HepG2 (cell line): ENCODE measurements at regions not wholly inside any gene's neighbourhood (a gene's known extent, or its start where the extent isn't known, plus 50 kb on each side); places are given as distances from the start of the nearest gene placed in this dataset.

Experiments
- ATAC-seq: fragments of 200-7000 bp; cut with Tn5 transposase; 3 replicates; pipeline ENCODE4 v1.9.1; 2020; ENCODE audit warnings: mild to moderate bottlenecking, moderate library complexity
- BruUV-seq: library from RNA; stranded (reverse); fragments of 400-500 nt; replicated peaks from 2 replicates; lab custom pipeline; 2021; lab: Mats Ljungman, UMichigan
- CTCF ChIA-PET: fragments of 300-600 bp; formaldehyde crosslinking; extraction: SDS; loops from one replicate; lab custom pipeline; 2021; ENCODE audit warnings: low total read pairs, inconsistent platforms, low intra/inter-chr PET ratio; lab: Yijun Ruan, JAX
- POLR2A ChIA-PET: fragments of 350-600 bp; sonication (Branson Sonifier 250); formaldehyde crosslinking; loops from one replicate; lab custom pipeline; 2020; ENCODE audit warnings: antibody characterized with exemption, inconsistent platforms; lab: Yijun Ruan, JAX
- DNase-seq: peaks from one replicate; pipeline ENCODE4 v3.0.0-alpha.2; 2015; ENCODE audit warnings: low spot score
- FAIRE-seq: peaks from 3 replicates; lab custom pipeline; 2011; peaks lifted over from hg19 to GRCh38; lab: Jason Lieb, UNC
- H2AFZ ChIP-seq: one replicate; pipeline ENCODE4 v1.6.1; 2011; ENCODE audit warnings: low read length, inconsistent platforms
- H3K27ac ChIP-seq: fragments of 300-600 bp; 3 replicates; pipeline ENCODE4 v1.8.0; 2011; ENCODE audit warnings: mixed run types, mild to moderate bottlenecking, mixed read lengths, low read length, inconsistent platforms; ENCODE audit not compliant: insufficient read depth; ENCODE audit errors: extremely low read length
- H3K27me3 ChIP-seq, 2 experiments: fragments of 200-600 bp in 1 of 2; 2 replicates in 1 of 2; 3 replicates in 1 of 2; pipeline versions ENCODE4 v1.6.0 to v1.8.0; 2011; ENCODE audit warnings: low read length in 2 of 2, mild to moderate bottlenecking in 2 of 2, moderate library complexity in 2 of 2, inconsistent platforms in 1 of 2; ENCODE audit not compliant: insufficient read depth in 2 of 2, control insufficient read depth in 1 of 2
- H3K36me3 ChIP-seq, 2 experiments: fragments of 200-600 bp in 1 of 2; replicated peaks in 1 of 2; 2 replicates in 1 of 2; 3 replicates in 1 of 2; pipeline versions ENCODE4 v1.5.1 to v1.8.0; 2011; ENCODE audit warnings: low read length in 2 of 2, inconsistent platforms in 1 of 2; ENCODE audit not compliant: insufficient read depth in 2 of 2, control insufficient read depth in 1 of 2
- H3K4me1 ChIP-seq: 2 replicates; pipeline ENCODE4 v1.5.1; 2012; ENCODE audit warnings: low read length, inconsistent platforms; ENCODE audit not compliant: insufficient read depth
- H3K4me2 ChIP-seq: 2 replicates; pipeline ENCODE4 v1.6.0; 2011; ENCODE audit warnings: low read depth, low read length, inconsistent platforms
- H3K4me3 ChIP-seq, 3 experiments: fragments of 200-600 bp in 1 of 3; sonication (generic), shearing (Covaris generic) in 1 of 3; replicated peaks in 1 of 3; 2 replicates each; pipeline ENCODE4 v1.5.1; 2011 to 2016; ENCODE audit warnings: low read length in 3 of 3, inconsistent platforms in 2 of 3, low read depth in 2 of 3, mild to moderate bottlenecking in 2 of 3, control low read depth in 1 of 3, mixed read lengths in 1 of 3; ENCODE audit not compliant: insufficient read depth in 1 of 3
- H3K79me2 ChIP-seq: one replicate; pipeline ENCODE4 v1.6.1; 2011; ENCODE audit warnings: low read length, inconsistent platforms; ENCODE audit not compliant: insufficient read depth
- H3K9ac ChIP-seq: 2 replicates; pipeline ENCODE4 v1.6.0; 2011; ENCODE audit warnings: mild to moderate bottlenecking, low read depth, low read length, inconsistent platforms; ENCODE audit not compliant: insufficient read depth
- H3K9me3 ChIP-seq: 2 replicates; pipeline ENCODE4 v1.5.1; 2012; ENCODE audit warnings: mild to moderate bottlenecking, low read length
- H4K20me1 ChIP-seq: 2 replicates; pipeline ENCODE4 v1.6.0; 2011; ENCODE audit warnings: inconsistent platforms, mild to moderate bottlenecking, low read length, moderate library complexity; ENCODE audit not compliant: insufficient read depth
- AGO1 ChIP-seq: fragments of 200-400 bp; formaldehyde crosslinking; IDR thresholded peaks from 2 replicates; pipeline ENCODE4 v1.6.1; 2017; ENCODE audit warnings: mild to moderate bottlenecking, low read depth, low read length, moderate library complexity; ENCODE audit not compliant: poor library complexity, severe bottlenecking
- HOMEZ ChIP-seq: IDR thresholded peaks from 2 replicates; pipeline ENCODE4 v1.6.1; 2016; ENCODE audit warnings: low read depth
- IKZF4 ChIP-seq: sonication (generic); formaldehyde crosslinking; IDR thresholded peaks from 2 replicates; pipeline ENCODE4 v1.5.1; 2020; ENCODE audit warnings: borderline replicate concordance, mild to moderate bottlenecking, low read depth, missing genetic modification reagents; ENCODE audit errors: not compliant biosample characterization
- KIAA2018 ChIP-seq: sonication (generic); formaldehyde crosslinking; IDR thresholded peaks from 2 replicates; pipeline ENCODE4 v1.5.0; 2020; ENCODE audit warnings: mild to moderate bottlenecking, missing genetic modification reagents, borderline replicate concordance
- MAFF ChIP-seq: IDR thresholded peaks from 2 replicates; pipeline ENCODE4 v1.6.1; 2011; ENCODE audit warnings: low read depth, low read length, improper control_type of control experiment
- MAFK ChIP-seq, 2 experiments: IDR thresholded peaks in 1 of 2; conservative IDR thresholded peaks in 1 of 2; 2 replicates each; pipeline ENCODE4 v1.6.1; 2011; ENCODE audit warnings: improper control_type of control experiment in 2 of 2, low read length in 2 of 2
- NR1H2 ChIP-seq: sonication (generic); formaldehyde crosslinking; IDR thresholded peaks from 2 replicates; pipeline ENCODE4 v1.8.1; 2022; ENCODE audit warnings: low read depth, missing genetic modification reagents, borderline replicate concordance
- POLR2G ChIP-seq: fragments of 200-400 bp; formaldehyde crosslinking; IDR thresholded peaks from 2 replicates; pipeline ENCODE4 v1.6.1; 2018; ENCODE audit warnings: mild to moderate bottlenecking, low read depth, low read length, moderate library complexity
- ZNF350 ChIP-seq: sonication (generic); formaldehyde crosslinking; IDR thresholded peaks from 2 replicates; pipeline ENCODE4 v1.4.0; 2020; ENCODE audit warnings: mild to moderate bottlenecking, low read depth, missing genetic modification reagents, borderline replicate concordance
- ZNF446 ChIP-seq: sonication (generic); formaldehyde crosslinking; IDR thresholded peaks from 2 replicates; pipeline ENCODE4 v1.5.0; 2020; ENCODE audit warnings: mild to moderate bottlenecking, missing genetic modification reagents
- WGBS: methylation state at CpG from one replicate; pipeline ENCODE4 v1.1.6; 2017; ENCODE audit warnings: low lambda C conversion rate; 5-methylcytosine and 5-hydroxymethylcytosine counted together
- in situ Hi-C: cut with HindIII; loops from 2 replicates; pipeline ENCODE4 v1.10.0; 2017; ENCODE audit warnings: low pct_unique_long_range_greater_than_20kb; ENCODE audit not compliant: extremely low pct_ligation_motif_present
- intact Hi-C: fragments of 100-400 bp; cut with micrococcal nuclease; formaldehyde crosslinking; loops from one replicate; pipeline ENCODE4 v1.10.0; 2022; ENCODE audit not compliant: unreplicated experiment
- TF ChIP-seq, protein P1 (sequence below): sonication (generic); formaldehyde crosslinking; IDR thresholded peaks from 2 replicates; pipeline ENCODE4 v1.5.0; 2020; ENCODE audit warnings: missing genetic modification reagents, mild to moderate bottlenecking, borderline replicate concordance

DNA sequence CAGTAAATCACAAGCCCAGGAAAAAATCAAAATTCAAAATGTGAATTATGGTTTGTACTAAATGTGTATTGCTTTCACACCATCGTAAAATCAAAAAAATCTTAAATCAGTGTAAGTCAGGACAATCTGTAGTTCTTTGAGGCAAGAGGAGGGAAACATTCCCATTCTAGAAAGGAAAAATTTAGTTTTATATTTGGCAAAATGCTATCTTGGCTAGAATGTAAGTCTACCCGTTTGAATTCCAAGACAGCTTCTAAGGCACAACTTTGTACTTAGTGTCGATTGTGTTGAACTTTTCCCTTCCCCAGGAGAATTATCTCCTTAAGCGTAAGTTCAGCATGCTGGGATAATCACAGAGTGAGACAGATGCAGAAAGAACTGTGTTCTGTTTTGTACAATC, 638.2 kb upstream of the LRRTM1 start (continued):
- TF ChIP-seq KIAA2018 (CRISPR knock-in tag) (no peak), IKZF4 (no peak)

- TF ChIP-seq, protein P1, sequence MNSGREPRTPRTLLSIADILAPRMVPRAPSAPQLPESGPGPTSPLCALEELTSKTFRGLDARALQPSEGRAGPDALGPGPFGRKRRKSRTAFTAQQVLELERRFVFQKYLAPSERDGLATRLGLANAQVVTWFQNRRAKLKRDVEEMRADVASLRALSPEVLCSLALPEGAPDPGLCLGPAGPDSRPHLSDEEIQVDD = no peak
- TF ChIP-seq ZNF446 (CRISPR knock-in tag) (no peak), ZNF350 (CRISPR knock-in tag) (no peak), POLR2G (no peak), MAFK (conservative IDR thresholded peaks at IDR 0.05 in 1 of 2, IDR thresholded peaks at IDR 0.05 in 1 of 2; ENCODE audit: low read length in 2 of 2) (peak; percentile 67 to 72), NR1H2 (no peak), HOMEZ (no peak), MAFF (peak; percentile 61), AGO1 (no peak)
- in situ Hi-C loops = no loop called here
- Histone ChIP-seq H3K27me3 (no peaks in the 10 kb centered on the region), H3K4me3 (no peak overlapping the region), H3K27ac (no peak overlapping the region), H3K4me1 (no peaks in the 10 kb centered on the region), H3K9ac (no peak overlapping the region), H4K20me1 (no peaks in the 10 kb centered on the region), H3K9me3 (peaks cover 90% of the 10 kb centered on the region), H3K79me2 (no peaks in the 10 kb centered on the region), H2AFZ (no peak overlapping the region), H3K36me3 (no peaks in the 10 kb centered on the region), H3K4me2 (no peak overlapping the region)
- 5% methylated on average over 3 of the region's 3 CpGs for WGBS
- intact Hi-C loops = no loop called here
- CTCF ChIA-PET = no interaction called here
- FAIRE-seq = no peak
- ATAC-seq = no peak
- BruUV-seq = no TSS peak
- POLR2A ChIA-PET = no interaction called here
- no peak for DNase-seq
Observed at GRCh38 chr2:80938463-80938862, 633.9 kb upstream of the LRRTM1 start.
